ENCODE measurements at regions not wholly inside any gene's neighbourhood (a gene's known extent, or its start where the extent isn't known, plus 50 kb on each side); places are given as distances from the start of the nearest gene placed in this dataset.

- TF ChIP-seq GATA3 (IDR thresholded peaks at IDR 0.05; ENCODE audit: low read depth, low read length) (no peak), GATA2 (IDR thresholded peaks at IDR 0.05; ENCODE audit: low read depth, low read length) (no peak)
These were observed 311.8 kb downstream of the SIPA1L2 start for GRCh38 chr1:232318143-232318542.

Measured in SH-SY5Y (cell line).